Activated CD8-positive, alpha-beta memory T cell treated with anti-CD3 and anti-CD28 coated beads, Interleukin-2, amount 50 U/mL, for 24 hours (primary cell): ENCODE measurements at regions not wholly inside any gene's neighbourhood (a gene's known extent, or its start where the extent isn't known, plus 50 kb on each side); places are given as distances from the start of the nearest gene placed in this dataset.

Experiments used
- DNase-seq: peaks from one replicate; pipeline ENCODE4 v3.0.0-alpha.2; 2020; ENCODE audit errors: extremely low read depth

GRCh38 chr2:120455390-120455789, 109.5 kb downstream of the INHBB start:
- DNase-seq, result no peak

GRCh38 chr2:120456867-120457266, 110.9 kb downstream of the INHBB start:
- DNase-seq, result no peak

- no peak for DNase-seq
Observed at GRCh38 chr2:120460511-120460910, 114.6 kb downstream of the INHBB start.

- no peak for DNase-seq
Observed at GRCh38 chr2:120461092-120461491, 115.2 kb downstream of the INHBB start.

GRCh38 chr2:120461546-120462537, 115.9 kb downstream of the INHBB start:
- no peak for DNase-seq

GRCh38 chr2:120463527-120463926, 117.6 kb downstream of the INHBB start:
- DNase-seq, result no peak

- DNase-seq, result no peak
Observed at GRCh38 chr2:120463996-120464395, 118.1 kb downstream of the INHBB start.

- no peak for DNase-seq
Observed at GRCh38 chr2:120464448-120464931, 118.6 kb downstream of the INHBB start.

GRCh38 chr2:120465012-120465700, 119.2 kb downstream of the INHBB start:
- DNase-seq, result no peak

GRCh38 chr2:120465701-120465988, 119.7 kb downstream of the INHBB start:
- no peak for DNase-seq

- DNase-seq, result no peak
Observed at GRCh38 chr2:120465989-120466703, 120.2 kb downstream of the INHBB start.

GRCh38 chr2:120466704-120467054, 120.7 kb downstream of the INHBB start:
- DNase-seq, result no peak

- DNase-seq, result no peak
Observed at GRCh38 chr2:120468136-120468535, 122.2 kb downstream of the INHBB start.

GRCh38 chr2:120469426-120469825, 123.5 kb downstream of the INHBB start:
- DNase-seq, result no peak

- DNase-seq, result no peak
Observed at GRCh38 chr2:120470041-120470965, 124.4 kb downstream of the INHBB start.

- DNase-seq, result no peak
Observed at GRCh38 chr2:120471166-120471565, 125.2 kb downstream of the INHBB start.

- no peak for DNase-seq
Observed at GRCh38 chr2:120472031-120472430, 126.1 kb downstream of the INHBB start.

- DNase-seq, result no peak
Observed at GRCh38 chr2:120472891-120473309, 127.0 kb downstream of the INHBB start.

GRCh38 chr2:120473522-120474271, 127.8 kb downstream of the INHBB start:
- no peak for DNase-seq

GRCh38 chr2:120474486-120474885, 128.6 kb downstream of the INHBB start:
- no peak for DNase-seq

GRCh38 chr2:120476141-120476540, 130.2 kb downstream of the INHBB start:
- no peak for DNase-seq
